ENCODE measurements at regions not wholly inside any gene's neighbourhood (a gene's known extent, or its start where the extent isn't known, plus 50 kb on each side); places are given as distances from the start of the nearest gene placed in this dataset.
A peak's percentile ranks its signal among the peaks of the same experiment; 100 is the strongest.

- DNase-seq: no peak
Observed at GRCh38 chr18:44198612-44199284, 481.9 kb upstream of the SETBP1 start.

GRCh38 chr18:44213293-44213692 lies 467.4 kb upstream of the SETBP1 start:
- DNase-seq: no peak

- DNase-seq: no peak
Observed at GRCh38 chr18:44214396-44214795, 466.3 kb upstream of the SETBP1 start.

GRCh38 chr18:44216169-44216568 lies 464.5 kb upstream of the SETBP1 start:
- no peak for DNase-seq

- peak in 1 of 3 donors; percentile 36 for DNase-seq
Observed at GRCh38 chr18:44227501-44227900, 453.2 kb upstream of the SETBP1 start.

- peak; percentile 48 to 89 (median 79) for DNase-seq
Observed at GRCh38 chr18:44229693-44230108, 451.0 kb upstream of the SETBP1 start.

GRCh38 chr18:44231936-44232335 lies 448.8 kb upstream of the SETBP1 start:
- DNase-seq: no peak

GRCh38 chr18:44232500-44232899 lies 448.2 kb upstream of the SETBP1 start:
- DNase-seq: no peak

GRCh38 chr18:44238454-44238853 lies 442.2 kb upstream of the SETBP1 start:
- no peak for DNase-seq

GRCh38 chr18:44238911-44239310 lies 441.8 kb upstream of the SETBP1 start:
- DNase-seq: no peak

GRCh38 chr18:44241020-44241419 lies 439.7 kb upstream of the SETBP1 start:
- DNase-seq: no peak

- DNase-seq: peak in 2 of 3 donors; percentile 17 to 52
Observed at GRCh38 chr18:44245019-44245418, 435.7 kb upstream of the SETBP1 start.

GRCh38 chr18:44246001-44246400 lies 434.7 kb upstream of the SETBP1 start:
- peak in 1 of 3 donors; percentile 23 for DNase-seq

GRCh38 chr18:44258086-44258485 lies 422.6 kb upstream of the SETBP1 start:
- no peak for DNase-seq

GRCh38 chr18:44258576-44258975 lies 422.1 kb upstream of the SETBP1 start:
- DNase-seq: peak in 2 of 3 donors; percentile 42 to 67

GRCh38 chr18:44259610-44260009 lies 421.1 kb upstream of the SETBP1 start:
- DNase-seq: no peak

- DNase-seq: no peak
Observed at GRCh38 chr18:44265437-44265836, 415.3 kb upstream of the SETBP1 start.

GRCh38 chr18:44273298-44273697 lies 407.4 kb upstream of the SETBP1 start:
- DNase-seq: no peak

- no peak for DNase-seq
Observed at GRCh38 chr18:44280479-44280878, 400.2 kb upstream of the SETBP1 start.

- DNase-seq: no peak
Observed at GRCh38 chr18:44286049-44286448, 394.6 kb upstream of the SETBP1 start.

GRCh38 chr18:44290366-44290977 lies 390.2 kb upstream of the SETBP1 start:
- DNase-seq: no peak

- no peak for DNase-seq
Observed at GRCh38 chr18:44298566-44298965, 382.1 kb upstream of the SETBP1 start.

GRCh38 chr18:44309185-44309584 lies 371.5 kb upstream of the SETBP1 start:
- DNase-seq: peak in 1 of 3 donors; percentile 35
